ENCODE measurements at regions not wholly inside any gene's neighbourhood (a gene's known extent, or its start where the extent isn't known, plus 50 kb on each side); places are given as distances from the start of the nearest gene placed in this dataset.

DNA sequence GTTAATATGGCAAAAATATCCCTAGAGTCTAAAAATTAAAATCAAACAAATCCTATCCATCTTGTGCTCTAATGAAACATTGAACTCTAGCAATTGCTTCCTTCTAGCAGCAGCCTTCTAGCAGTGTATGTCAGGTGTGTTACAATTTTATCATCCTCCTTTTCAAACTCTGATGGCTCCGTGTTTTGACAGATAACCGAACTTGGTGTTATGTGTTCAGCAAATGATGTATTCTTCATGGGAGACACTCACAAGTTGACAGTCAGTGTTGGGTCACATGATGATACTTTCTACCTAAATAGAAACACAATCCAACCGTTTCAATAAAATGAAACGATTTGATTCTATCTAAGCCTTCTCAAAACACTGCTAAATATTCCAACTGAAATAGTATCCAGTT is 525.3 kb upstream of the NOVA1 start:
- TF ChIP-seq RAD21 (IDR thresholded peaks at IDR 0.05; ENCODE audit: low read depth): no peak
- TF ChIP-seq CREB1 (IDR thresholded peaks at IDR 0.05; ENCODE audit: low read depth): no peak
- TF ChIP-seq TAF1 (IDR thresholded peaks at IDR 0.05; ENCODE audit: low read depth): no peak
- no peak for TF ChIP-seq FOXM1 (IDR thresholded peaks at IDR 0.05; ENCODE audit: borderline replicate concordance, low read depth)

GRCh38 chr14:27127838-27128237 is 530.0 kb upstream of the NOVA1 start:
- no peak for TF ChIP-seq TEAD4 (IDR thresholded peaks at IDR 0.05)
- TF ChIP-seq RAD21 (IDR thresholded peaks at IDR 0.05; ENCODE audit: low read depth): no peak
- no peak for TF ChIP-seq NFIC (IDR thresholded peaks at IDR 0.05)
- no peak for TF ChIP-seq EGR1 (IDR thresholded peaks at IDR 0.05)
- no peak for TF ChIP-seq TCF12 (IDR thresholded peaks at IDR 0.05; ENCODE audit: low read depth)

DNA sequence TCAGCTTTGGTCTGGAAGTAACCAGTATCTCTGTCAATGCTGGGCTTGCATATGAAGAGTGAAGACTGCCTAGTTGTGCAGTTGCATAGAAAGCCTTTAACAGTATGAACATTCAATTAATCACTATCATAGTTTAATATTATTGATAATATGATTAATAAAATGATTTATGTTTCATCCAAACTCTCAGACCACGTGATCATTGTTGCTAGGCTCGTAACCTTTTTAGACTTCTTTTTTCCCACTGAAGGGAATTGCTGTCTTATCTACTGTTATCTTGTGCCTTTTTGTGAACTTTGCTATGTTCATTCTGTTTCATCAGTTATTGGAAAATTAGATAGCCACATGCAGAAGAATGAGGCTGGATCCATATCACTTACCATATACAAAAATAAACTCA is 536.4 kb upstream of the NOVA1 start:
- no peak for TF ChIP-seq EP300 (IDR thresholded peaks at IDR 0.05; ENCODE audit: borderline replicate concordance)
- TF ChIP-seq MAX (IDR thresholded peaks at IDR 0.05): no peak
- no peak for TF ChIP-seq YY1 (IDR thresholded peaks at IDR 0.05; ENCODE audit: low read depth)
- no peak for TF ChIP-seq TCF12 (IDR thresholded peaks at IDR 0.05; ENCODE audit: low read depth)
- TF ChIP-seq RAD21 (IDR thresholded peaks at IDR 0.05; ENCODE audit: low read depth): no peak
- TF ChIP-seq CREB1 (IDR thresholded peaks at IDR 0.05; ENCODE audit: low read depth): no peak
- no peak for TF ChIP-seq CEBPB (IDR thresholded peaks at IDR 0.05)
- TF ChIP-seq EGR1 (IDR thresholded peaks at IDR 0.05): no peak
- TF ChIP-seq TAF1 (IDR thresholded peaks at IDR 0.05; ENCODE audit: low read depth): no peak
- TF ChIP-seq, protein P1, sequence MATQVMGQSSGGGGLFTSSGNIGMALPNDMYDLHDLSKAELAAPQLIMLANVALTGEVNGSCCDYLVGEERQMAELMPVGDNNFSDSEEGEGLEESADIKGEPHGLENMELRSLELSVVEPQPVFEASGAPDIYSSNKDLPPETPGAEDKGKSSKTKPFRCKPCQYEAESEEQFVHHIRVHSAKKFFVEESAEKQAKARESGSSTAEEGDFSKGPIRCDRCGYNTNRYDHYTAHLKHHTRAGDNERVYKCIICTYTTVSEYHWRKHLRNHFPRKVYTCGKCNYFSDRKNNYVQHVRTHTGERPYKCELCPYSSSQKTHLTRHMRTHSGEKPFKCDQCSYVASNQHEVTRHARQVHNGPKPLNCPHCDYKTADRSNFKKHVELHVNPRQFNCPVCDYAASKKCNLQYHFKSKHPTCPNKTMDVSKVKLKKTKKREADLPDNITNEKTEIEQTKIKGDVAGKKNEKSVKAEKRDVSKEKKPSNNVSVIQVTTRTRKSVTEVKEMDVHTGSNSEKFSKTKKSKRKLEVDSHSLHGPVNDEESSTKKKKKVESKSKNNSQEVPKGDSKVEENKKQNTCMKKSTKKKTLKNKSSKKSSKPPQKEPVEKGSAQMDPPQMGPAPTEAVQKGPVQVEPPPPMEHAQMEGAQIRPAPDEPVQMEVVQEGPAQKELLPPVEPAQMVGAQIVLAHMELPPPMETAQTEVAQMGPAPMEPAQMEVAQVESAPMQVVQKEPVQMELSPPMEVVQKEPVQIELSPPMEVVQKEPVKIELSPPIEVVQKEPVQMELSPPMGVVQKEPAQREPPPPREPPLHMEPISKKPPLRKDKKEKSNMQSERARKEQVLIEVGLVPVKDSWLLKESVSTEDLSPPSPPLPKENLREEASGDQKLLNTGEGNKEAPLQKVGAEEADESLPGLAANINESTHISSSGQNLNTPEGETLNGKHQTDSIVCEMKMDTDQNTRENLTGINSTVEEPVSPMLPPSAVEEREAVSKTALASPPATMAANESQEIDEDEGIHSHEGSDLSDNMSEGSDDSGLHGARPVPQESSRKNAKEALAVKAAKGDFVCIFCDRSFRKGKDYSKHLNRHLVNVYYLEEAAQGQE (IDR thresholded peaks at IDR 0.05; ENCODE audit: low read depth): no peak
- TF ChIP-seq TEAD4 (IDR thresholded peaks at IDR 0.05): no peak
- no peak for TF ChIP-seq ZBTB7A (IDR thresholded peaks at IDR 0.05; ENCODE audit: low read depth)
- TF ChIP-seq, protein P2, sequence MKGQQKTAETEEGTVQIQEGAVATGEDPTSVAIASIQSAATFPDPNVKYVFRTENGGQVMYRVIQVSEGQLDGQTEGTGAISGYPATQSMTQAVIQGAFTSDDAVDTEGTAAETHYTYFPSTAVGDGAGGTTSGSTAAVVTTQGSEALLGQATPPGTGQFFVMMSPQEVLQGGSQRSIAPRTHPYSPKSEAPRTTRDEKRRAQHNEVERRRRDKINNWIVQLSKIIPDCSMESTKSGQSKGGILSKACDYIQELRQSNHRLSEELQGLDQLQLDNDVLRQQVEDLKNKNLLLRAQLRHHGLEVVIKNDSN (IDR thresholded peaks at IDR 0.05): no peak
- no peak for TF ChIP-seq FOXM1 (IDR thresholded peaks at IDR 0.05; ENCODE audit: borderline replicate concordance, low read depth)
- TF ChIP-seq NFIC (IDR thresholded peaks at IDR 0.05): no peak

GRCh38 chr14:27145170-27145569 is 547.3 kb upstream of the NOVA1 start:
- TF ChIP-seq EP300 (IDR thresholded peaks at IDR 0.05; ENCODE audit: borderline replicate concordance) (no peak), FOXM1 (IDR thresholded peaks at IDR 0.05; ENCODE audit: borderline replicate concordance, low read depth) (no peak), MAX (IDR thresholded peaks at IDR 0.05) (no peak), RAD21 (IDR thresholded peaks at IDR 0.05; ENCODE audit: low read depth) (no peak)
- TF ChIP-seq, protein P1 (IDR thresholded peaks at IDR 0.05; ENCODE audit: low read depth): no peak
- TF ChIP-seq, protein P2 (IDR thresholded peaks at IDR 0.05): no peak

GRCh38 chr14:27148143-27148542 is 550.3 kb upstream of the NOVA1 start:
- TF ChIP-seq, protein P2 (IDR thresholded peaks at IDR 0.05): no peak
- TF ChIP-seq EGR1 (IDR thresholded peaks at IDR 0.05) (no peak), TEAD4 (IDR thresholded peaks at IDR 0.05) (no peak), CREB1 (IDR thresholded peaks at IDR 0.05; ENCODE audit: low read depth) (no peak), EP300 (IDR thresholded peaks at IDR 0.05; ENCODE audit: borderline replicate concordance) (no peak), TCF12 (IDR thresholded peaks at IDR 0.05; ENCODE audit: low read depth) (no peak), MAX (IDR thresholded peaks at IDR 0.05) (no peak), TAF1 (IDR thresholded peaks at IDR 0.05; ENCODE audit: low read depth) (no peak), RAD21 (IDR thresholded peaks at IDR 0.05; ENCODE audit: low read depth) (no peak), YY1 (IDR thresholded peaks at IDR 0.05; ENCODE audit: low read depth) (no peak), CEBPB (IDR thresholded peaks at IDR 0.05) (no peak), FOXM1 (IDR thresholded peaks at IDR 0.05; ENCODE audit: borderline replicate concordance, low read depth) (no peak), ZBTB7A (IDR thresholded peaks at IDR 0.05; ENCODE audit: low read depth) (no peak), NFIC (IDR thresholded peaks at IDR 0.05) (no peak)
- TF ChIP-seq, protein P1 (IDR thresholded peaks at IDR 0.05; ENCODE audit: low read depth): no peak
